IPS-18c (cell line): ENCODE measurements at regions not wholly inside any gene's neighbourhood (a gene's known extent, or its start where the extent isn't known, plus 50 kb on each side); places are given as distances from the start of the nearest gene placed in this dataset.

Source experiments
- H3K4me3 ChIP-seq: 2 replicates; pipeline ENCODE4 v1.7.0; 2013; ENCODE audit warnings: low read depth, mild to moderate bottlenecking, low read length, moderate library complexity; ENCODE audit not compliant: insufficient read depth
- H3K9me3 ChIP-seq: one replicate; pipeline ENCODE4 v1.6.1; 2013; ENCODE audit warnings: mild to moderate bottlenecking, low read length, moderate library complexity; ENCODE audit not compliant: control insufficient read depth, insufficient read depth

GRCh38 chr18:2040279-2040678 lies 531.0 kb downstream of the METTL4 start:
- H3K9me3 ChIP-seq: no peaks in the 10 kb centered on the region
- H3K4me3 ChIP-seq: no peak overlapping the region

GRCh38 chr18:2049986-2050385 lies 521.3 kb downstream of the METTL4 start:
- Histone ChIP-seq H3K4me3 (no peak overlapping the region), H3K9me3 (no peaks in the 10 kb centered on the region)

- Histone ChIP-seq H3K9me3 (no peaks in the 10 kb centered on the region), H3K4me3 (no peak overlapping the region)
Observed at GRCh38 chr18:2050702-2051201, 520.6 kb downstream of the METTL4 start.

GRCh38 chr18:2053490-2054089 lies 517.7 kb downstream of the METTL4 start:
- Histone ChIP-seq H3K4me3 (no peak overlapping the region), H3K9me3 (no peaks in the 10 kb centered on the region)

- Histone ChIP-seq H3K4me3 (no peak overlapping the region), H3K9me3 (no peaks in the 10 kb centered on the region)
Observed at GRCh38 chr18:2059336-2059735, 512.0 kb downstream of the METTL4 start.

GRCh38 chr18:2060086-2060485 lies 511.2 kb downstream of the METTL4 start:
- Histone ChIP-seq H3K4me3 (no peak overlapping the region), H3K9me3 (no peaks in the 10 kb centered on the region)

- H3K9me3 ChIP-seq: no peaks in the 10 kb centered on the region
- no peak overlapping the region for H3K4me3 ChIP-seq
Observed at GRCh38 chr18:2070631-2071030, 500.7 kb downstream of the METTL4 start.

GRCh38 chr18:2075499-2075898 lies 495.8 kb downstream of the METTL4 start:
- no peak overlapping the region for H3K4me3 ChIP-seq
- H3K9me3 ChIP-seq: no peaks in the 10 kb centered on the region

- H3K4me3 ChIP-seq: no peak overlapping the region
- no peaks in the 10 kb centered on the region for H3K9me3 ChIP-seq
Observed at GRCh38 chr18:2082676-2083075, 488.6 kb downstream of the METTL4 start.

- Histone ChIP-seq H3K4me3 (no peak overlapping the region), H3K9me3 (no peaks in the 10 kb centered on the region)
Observed at GRCh38 chr18:2083691-2084090, 487.6 kb downstream of the METTL4 start.

GRCh38 chr18:2086439-2086838 lies 484.9 kb downstream of the METTL4 start:
- H3K4me3 ChIP-seq: no peak overlapping the region
- no peaks in the 10 kb centered on the region for H3K9me3 ChIP-seq

- Histone ChIP-seq H3K9me3 (no peaks in the 10 kb centered on the region), H3K4me3 (no peak overlapping the region)
Observed at GRCh38 chr18:2087877-2088673, 483.2 kb downstream of the METTL4 start.

- Histone ChIP-seq H3K9me3 (no peaks in the 10 kb centered on the region), H3K4me3 (no peak overlapping the region)
Observed at GRCh38 chr18:2089396-2089795, 481.9 kb downstream of the METTL4 start.

GRCh38 chr18:2091937-2092336 lies 479.4 kb downstream of the METTL4 start:
- H3K9me3 ChIP-seq: no peaks in the 10 kb centered on the region
- H3K4me3 ChIP-seq: no peak overlapping the region

- H3K9me3 ChIP-seq: no peaks in the 10 kb centered on the region
- no peak overlapping the region for H3K4me3 ChIP-seq
Observed at GRCh38 chr18:2096551-2096950, 474.8 kb downstream of the METTL4 start.

GRCh38 chr18:2100694-2101213 lies 470.6 kb downstream of the METTL4 start:
- Histone ChIP-seq H3K9me3 (no peaks in the 10 kb centered on the region), H3K4me3 (no peak overlapping the region)

- Histone ChIP-seq H3K4me3 (no peak overlapping the region), H3K9me3 (no peaks in the 10 kb centered on the region)
Observed at GRCh38 chr18:2102022-2102421, 469.3 kb downstream of the METTL4 start.

- H3K9me3 ChIP-seq: no peaks in the 10 kb centered on the region
- H3K4me3 ChIP-seq: no peak overlapping the region
Observed at GRCh38 chr18:2103299-2103698, 468.0 kb downstream of the METTL4 start.
